Uterus (tissue), 2 donors: ENCODE measurements at regions not wholly inside any gene's neighbourhood (a gene's known extent, or its start where the extent isn't known, plus 50 kb on each side); places are given as distances from the start of the nearest gene placed in this dataset.

ENCODE experiments used
- POLR2A ChIP-seq, 2 donors: fragments of 450-650 bp; IDR thresholded peaks; one replicate each; pipeline ENCODE4 v1.6.1; 2016; ENCODE audit warnings: antibody characterized with exemption in 2 of 2, mild to moderate bottlenecking in 1 of 2, moderate library complexity in 1 of 2
- TF ChIP-seq, protein P1 (sequence below), 4 experiments: fragments of 200-600 bp in 2 of 4; fragments of 450-650 bp in 2 of 4; sonication (generic) in 2 of 4; IDR thresholded peaks; one replicate each; pipeline ENCODE4 v1.5.1; 2016 to 2019; ENCODE audit warnings: antibody characterized with exemption in 4 of 4, mild to moderate bottlenecking in 2 of 4, moderate library complexity in 1 of 4

DNA sequence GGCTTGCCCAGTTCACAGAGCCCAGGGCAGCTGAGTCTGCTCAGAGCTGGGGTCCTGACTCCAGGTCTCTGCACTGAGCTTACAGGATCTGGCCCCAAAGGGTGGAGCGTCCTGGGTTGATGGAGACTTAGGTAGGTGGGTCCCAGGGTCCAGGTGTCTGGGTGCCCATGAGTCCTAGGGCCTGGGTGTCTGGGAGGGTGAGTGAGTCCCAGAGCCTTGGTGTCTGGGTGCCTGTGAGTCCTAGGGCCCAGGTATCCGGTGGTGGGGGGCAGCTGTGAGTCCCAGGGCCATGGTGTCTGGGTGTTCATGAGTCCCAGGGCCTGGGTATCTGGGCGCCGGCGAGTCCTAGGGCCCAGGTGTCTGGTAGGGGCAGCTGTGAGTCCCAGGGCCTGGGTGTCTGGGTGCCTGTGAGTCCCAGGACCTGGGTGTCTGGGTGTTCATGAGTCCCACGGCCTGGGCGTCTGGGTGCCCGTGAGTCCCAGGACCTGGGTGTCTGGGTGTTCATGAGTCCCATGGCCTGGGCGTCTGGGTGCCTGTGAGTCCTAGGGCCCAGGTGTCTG, 1505.6 kb downstream of the BRD1 start:
- TF ChIP-seq, protein P1, sequence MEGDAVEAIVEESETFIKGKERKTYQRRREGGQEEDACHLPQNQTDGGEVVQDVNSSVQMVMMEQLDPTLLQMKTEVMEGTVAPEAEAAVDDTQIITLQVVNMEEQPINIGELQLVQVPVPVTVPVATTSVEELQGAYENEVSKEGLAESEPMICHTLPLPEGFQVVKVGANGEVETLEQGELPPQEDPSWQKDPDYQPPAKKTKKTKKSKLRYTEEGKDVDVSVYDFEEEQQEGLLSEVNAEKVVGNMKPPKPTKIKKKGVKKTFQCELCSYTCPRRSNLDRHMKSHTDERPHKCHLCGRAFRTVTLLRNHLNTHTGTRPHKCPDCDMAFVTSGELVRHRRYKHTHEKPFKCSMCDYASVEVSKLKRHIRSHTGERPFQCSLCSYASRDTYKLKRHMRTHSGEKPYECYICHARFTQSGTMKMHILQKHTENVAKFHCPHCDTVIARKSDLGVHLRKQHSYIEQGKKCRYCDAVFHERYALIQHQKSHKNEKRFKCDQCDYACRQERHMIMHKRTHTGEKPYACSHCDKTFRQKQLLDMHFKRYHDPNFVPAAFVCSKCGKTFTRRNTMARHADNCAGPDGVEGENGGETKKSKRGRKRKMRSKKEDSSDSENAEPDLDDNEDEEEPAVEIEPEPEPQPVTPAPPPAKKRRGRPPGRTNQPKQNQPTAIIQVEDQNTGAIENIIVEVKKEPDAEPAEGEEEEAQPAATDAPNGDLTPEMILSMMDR (IDR thresholded peaks at IDR 0.05), result no peak
- no peak for TF ChIP-seq POLR2A (IDR thresholded peaks at IDR 0.05)
